T-helper 17 cell (primary cell): ENCODE measurements at regions not wholly inside any gene's neighbourhood (a gene's known extent, or its start where the extent isn't known, plus 50 kb on each side); places are given as distances from the start of the nearest gene placed in this dataset.

Experiments used
- ATAC-seq: fragments of 150-1000 bp; cut with Tn5 transposase; 2 replicates; pipeline ENCODE4 v1.10.0; 2021; ENCODE audit warnings: mild to moderate bottlenecking, moderate library complexity
- DNase-seq, 3 donors: peaks; one replicate each; pipeline versions ENCODE4 v3.0.0 to v3.0.0-alpha.2; 2020 to 2021
- H3K9me3 ChIP-seq: one replicate; pipeline ENCODE4 v1.7.0; 2013; ENCODE audit warnings: low read length, mild to moderate bottlenecking; ENCODE audit not compliant: control insufficient read depth, poor library complexity, severe bottlenecking
- H3K27ac Mint-ChIP-seq: one replicate; pipeline ENCODE4 v1.8.0; 2022; ENCODE audit warnings: mild to moderate bottlenecking, moderate library complexity, mixed read lengths
- H3K27me3 Mint-ChIP-seq: one replicate; pipeline ENCODE4 v1.8.0; 2022; ENCODE audit warnings: mixed read lengths
- H3K36me3 Mint-ChIP-seq: one replicate; pipeline ENCODE4 v1.8.0; 2022; ENCODE audit warnings: low read depth, mixed read lengths
- H3K4me1 Mint-ChIP-seq: one replicate; pipeline ENCODE4 v1.8.0; 2022; ENCODE audit warnings: mild to moderate bottlenecking, mixed read lengths
- H3K4me3 Mint-ChIP-seq: one replicate; pipeline ENCODE4 v1.8.0; 2022; ENCODE audit warnings: mild to moderate bottlenecking, moderate library complexity, mixed read lengths

DNA sequence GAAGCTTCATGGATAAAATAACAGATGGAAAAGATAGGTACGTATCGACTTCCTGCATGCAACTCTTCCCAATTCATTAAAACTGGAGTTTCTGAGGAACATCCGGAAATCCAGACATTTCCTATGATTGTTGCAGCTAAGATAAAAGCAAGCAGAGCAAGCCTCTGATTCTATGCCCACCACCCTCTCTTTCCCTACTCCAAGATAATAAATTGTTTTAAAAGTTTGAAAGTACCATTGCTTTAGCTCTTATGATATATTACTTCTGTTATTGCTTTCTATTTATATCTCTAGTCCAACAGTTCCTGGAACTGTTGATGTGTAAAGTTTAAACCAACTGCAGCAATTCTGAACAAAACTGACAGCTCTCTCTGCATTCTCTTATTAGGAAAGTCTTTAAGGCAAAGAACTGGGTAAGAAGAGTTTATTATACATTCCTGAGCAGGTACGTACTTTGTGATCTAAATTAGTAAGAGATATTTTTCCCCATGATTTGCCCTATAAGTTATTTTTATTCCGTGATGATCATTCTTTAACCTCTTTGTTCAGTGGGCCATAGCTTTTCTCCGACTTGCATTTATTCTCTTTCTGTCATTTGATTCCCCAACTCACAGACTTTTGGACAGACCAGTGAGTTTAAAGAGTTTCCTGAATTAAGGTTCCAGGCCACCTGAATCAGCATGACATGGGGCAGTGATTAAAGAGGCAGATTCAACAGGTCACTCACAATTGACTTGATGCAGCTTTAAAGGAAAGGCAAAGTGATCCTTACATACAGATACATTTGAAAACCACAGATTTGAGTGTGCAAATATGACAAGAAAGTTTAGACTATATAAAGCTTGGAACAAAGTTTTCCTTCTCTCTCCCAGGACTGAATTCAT, 94.2 kb upstream of the THRB start:
- DNase-seq, result no peak
- no peak for ATAC-seq
- Mint-ChIP-seq H3K4me3 (no peak overlapping the region), H3K27me3 (no peaks in the 10 kb centered on the region), H3K36me3 (no peaks in the 10 kb centered on the region), H3K4me1 (no peaks in the 10 kb centered on the region), H3K27ac (no peak overlapping the region)
- no peaks in the 10 kb centered on the region for H3K9me3 ChIP-seq

DNA sequence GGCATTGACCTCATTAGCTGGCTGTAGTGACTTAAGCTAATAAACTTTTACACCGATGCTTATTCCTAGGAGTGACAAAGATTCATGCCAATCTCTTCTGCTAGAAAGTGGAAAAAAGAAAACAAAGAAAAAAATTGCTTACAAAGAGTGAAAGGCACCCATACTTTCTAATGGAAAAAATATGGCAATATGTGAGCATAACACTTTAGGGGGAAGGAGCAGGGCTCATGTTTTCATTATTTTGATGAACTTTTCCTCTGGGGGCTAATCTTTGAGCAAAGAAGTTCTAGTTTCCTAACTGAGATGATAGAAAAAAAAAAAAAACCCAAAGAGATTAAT, 94.8 kb upstream of the THRB start:
- DNase-seq, result no peak
- Mint-ChIP-seq H3K4me1 (no peaks in the 10 kb centered on the region), H3K27ac (no peak overlapping the region), H3K27me3 (no peaks in the 10 kb centered on the region), H3K36me3 (no peaks in the 10 kb centered on the region), H3K4me3 (no peak overlapping the region)
- ATAC-seq, result no peak
- H3K9me3 ChIP-seq, result no peaks in the 10 kb centered on the region

DNA sequence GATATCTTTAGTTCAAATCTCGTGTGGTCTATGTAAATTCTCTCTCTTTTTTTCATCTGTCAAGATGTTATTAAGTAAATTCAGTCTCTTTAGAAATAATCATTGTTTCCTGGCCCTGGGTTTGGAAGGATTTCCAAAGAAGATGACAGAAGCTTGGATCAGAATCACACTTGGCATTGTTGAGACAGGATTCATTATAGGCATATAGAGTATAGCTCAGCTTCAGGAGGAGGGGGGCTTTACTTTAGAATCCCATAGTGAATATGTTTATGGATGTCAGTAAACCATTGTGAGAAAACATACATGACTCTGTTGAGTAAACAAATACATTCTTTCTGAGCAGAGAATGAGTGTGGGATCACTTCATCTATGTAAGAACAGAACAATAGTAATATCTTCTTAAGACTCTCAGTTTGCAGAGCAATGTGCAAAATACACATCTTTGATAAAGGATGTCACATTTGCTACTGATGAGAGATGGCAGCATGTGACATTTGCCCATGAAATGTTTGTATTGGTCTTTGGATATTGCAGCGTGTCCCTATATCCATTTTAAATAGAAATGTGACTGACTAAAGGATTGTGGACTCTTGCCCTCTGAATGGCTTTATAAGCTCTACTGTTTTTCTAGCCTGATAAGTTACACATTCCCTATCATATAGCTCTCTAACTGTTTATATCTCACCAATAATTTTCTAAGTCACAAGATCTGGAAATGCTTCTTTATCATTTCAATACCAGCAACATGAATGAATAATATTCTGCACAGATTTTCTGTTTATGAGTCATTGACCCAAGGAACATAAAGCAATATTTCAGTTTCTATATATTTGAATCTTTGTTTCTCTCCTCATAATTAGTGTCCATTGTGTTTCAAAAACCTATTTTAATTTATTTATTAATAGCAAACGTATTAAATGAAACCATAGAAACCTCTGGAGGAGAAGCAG, 95.6 kb upstream of the THRB start:
- Mint-ChIP-seq H3K4me3 (no peak overlapping the region), H3K36me3 (no peaks in the 10 kb centered on the region), H3K27me3 (no peaks in the 10 kb centered on the region), H3K27ac (no peak overlapping the region), H3K4me1 (no peaks in the 10 kb centered on the region)
- H3K9me3 ChIP-seq, result no peaks in the 10 kb centered on the region
- DNase-seq (no peak), ATAC-seq (no peak)

DNA sequence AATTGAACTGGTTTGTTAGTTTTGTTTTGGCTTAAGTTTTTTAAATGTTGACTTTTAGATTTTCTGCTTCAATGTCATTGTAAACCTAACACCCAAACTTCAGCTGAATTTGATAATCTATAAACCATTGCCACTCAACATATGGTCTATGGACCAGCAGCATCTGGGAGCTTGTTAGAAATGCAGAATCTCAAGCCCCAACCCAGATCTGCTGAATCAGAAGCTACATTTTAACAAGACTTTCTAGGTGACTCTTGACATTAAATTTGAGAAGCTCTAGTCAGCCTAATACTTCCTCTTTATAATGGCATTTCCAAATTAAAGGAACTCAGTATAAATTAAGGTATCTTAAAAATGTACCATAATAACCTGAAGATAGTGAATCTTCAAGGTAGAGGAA, 96.5 kb upstream of the THRB start:
- DNase-seq (no peak), ATAC-seq (no peak)
- Mint-ChIP-seq H3K36me3 (no peaks in the 10 kb centered on the region), H3K4me3 (no peak overlapping the region), H3K27ac (no peak overlapping the region), H3K27me3 (no peaks in the 10 kb centered on the region), H3K4me1 (no peaks in the 10 kb centered on the region)
- no peaks in the 10 kb centered on the region for H3K9me3 ChIP-seq

DNA sequence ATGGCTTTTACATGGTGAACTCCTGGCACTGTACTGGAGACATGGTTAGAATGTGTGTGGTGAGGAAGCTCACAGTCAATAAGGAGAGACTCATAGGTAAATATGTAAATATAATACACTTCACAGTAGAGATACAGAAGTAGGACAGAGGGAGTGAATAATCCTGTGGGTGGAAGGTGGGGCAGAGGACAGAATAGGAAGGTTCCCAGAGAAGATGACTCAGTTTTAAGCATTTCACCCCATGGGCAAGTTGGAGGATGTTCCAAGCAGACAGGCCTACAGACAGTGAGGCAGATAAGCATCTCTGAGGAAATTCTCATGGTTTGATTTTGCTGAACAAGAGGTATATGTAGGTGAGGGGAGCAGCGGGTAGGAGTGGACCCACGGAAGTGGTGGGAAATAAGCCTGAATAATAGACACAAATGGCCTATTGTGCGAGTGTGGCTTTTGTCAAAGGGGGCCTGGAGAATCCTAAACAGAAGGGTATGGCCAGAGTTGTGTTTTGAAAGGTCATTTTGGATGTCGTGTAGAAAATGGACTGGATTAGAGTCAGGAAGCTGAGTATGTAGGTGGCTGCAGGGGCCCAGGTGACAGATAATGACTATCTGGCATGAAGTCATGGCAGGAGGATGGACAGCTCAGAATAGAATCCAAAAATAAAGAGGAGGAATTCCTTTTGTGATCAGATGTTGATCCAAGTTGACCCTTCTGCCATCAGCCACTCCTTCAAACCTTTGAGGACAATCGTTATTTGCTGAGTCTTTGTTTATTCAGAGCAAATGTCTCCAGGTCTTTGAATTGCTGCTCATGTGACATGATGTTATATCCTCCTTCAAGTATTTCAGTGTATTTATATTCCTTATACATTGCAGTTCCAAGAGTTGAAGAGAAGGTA, 97.3 kb upstream of the THRB start:
- Mint-ChIP-seq H3K4me1 (no peaks in the 10 kb centered on the region), H3K27ac (no peak overlapping the region), H3K4me3 (no peak overlapping the region), H3K27me3 (no peaks in the 10 kb centered on the region), H3K36me3 (no peaks in the 10 kb centered on the region)
- DNase-seq (no peak), ATAC-seq (no peak)
- H3K9me3 ChIP-seq, result no peaks in the 10 kb centered on the region

DNA sequence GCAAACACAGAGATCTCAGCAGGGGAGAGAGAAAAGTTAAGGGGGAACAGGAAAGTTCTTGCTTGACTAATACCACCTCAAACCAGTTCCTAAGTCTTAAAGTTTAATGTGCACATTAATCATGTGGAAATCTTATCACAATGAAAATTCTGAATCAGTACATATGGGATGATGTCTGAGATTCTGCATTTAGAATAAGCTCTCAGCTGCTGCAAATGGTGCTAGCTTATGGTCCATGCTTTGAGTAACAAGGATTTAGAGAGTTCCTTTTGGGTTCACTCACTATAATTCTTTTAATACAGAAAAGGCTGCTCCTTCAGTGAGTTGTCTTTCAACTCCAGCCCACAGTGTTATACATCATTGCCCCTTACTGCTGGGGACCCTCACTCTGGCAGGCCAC, 99.5 kb upstream of the THRB start:
- Mint-ChIP-seq H3K36me3 (no peaks in the 10 kb centered on the region), H3K27me3 (no peaks in the 10 kb centered on the region), H3K27ac (no peak overlapping the region), H3K4me1 (no peaks in the 10 kb centered on the region), H3K4me3 (no peak overlapping the region)
- ATAC-seq, result no peak
- DNase-seq, result no peak
- H3K9me3 ChIP-seq, result no peaks in the 10 kb centered on the region

DNA sequence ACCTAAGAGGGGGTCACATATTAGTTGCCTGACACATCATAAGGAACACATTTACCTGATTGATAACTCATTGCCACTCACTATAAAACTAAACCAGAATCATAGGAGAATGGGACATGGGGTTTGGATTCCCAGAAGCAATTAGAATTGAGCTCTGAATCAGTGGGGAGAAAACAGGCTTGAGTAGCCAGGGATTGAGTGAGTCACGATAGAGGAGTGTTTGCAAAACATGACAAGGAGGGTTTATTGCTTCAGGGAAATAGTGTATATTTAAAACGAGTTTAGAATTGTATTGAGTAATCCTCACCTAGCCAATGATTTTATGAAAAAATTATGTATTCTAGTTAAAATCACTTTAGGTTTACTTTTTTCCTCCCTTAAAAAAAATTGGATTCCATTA, 101.1 kb upstream of the THRB start:
- H3K27me3 Mint-ChIP-seq, result no peaks in the 10 kb centered on the region
- no peak overlapping the region for H3K27ac Mint-ChIP-seq
- H3K36me3 Mint-ChIP-seq, result no peaks in the 10 kb centered on the region
- H3K4me3 Mint-ChIP-seq, result no peak overlapping the region
- no peaks in the 10 kb centered on the region for H3K9me3 ChIP-seq
- ATAC-seq, result no peak
- no peaks in the 10 kb centered on the region for H3K4me1 Mint-ChIP-seq
- no peak for DNase-seq

DNA sequence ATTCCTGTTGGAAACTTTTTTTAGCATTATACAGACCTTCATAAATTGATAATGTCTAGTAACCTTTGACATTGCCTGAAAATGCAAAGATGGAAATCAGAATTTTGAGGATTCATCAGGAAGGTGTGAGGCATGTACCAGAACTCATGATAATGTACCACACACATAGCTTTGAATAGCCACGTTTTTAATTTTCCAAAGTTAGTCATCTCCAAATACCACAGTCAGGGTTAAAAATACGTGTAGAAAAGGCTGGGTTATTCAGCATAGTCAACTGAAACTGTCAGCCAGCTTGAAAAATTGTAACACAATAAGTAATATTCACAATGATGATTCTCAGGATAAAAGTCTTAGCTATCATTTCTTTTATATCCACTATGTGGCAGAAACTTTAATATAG, 102.0 kb upstream of the THRB start:
- Mint-ChIP-seq H3K36me3 (no peaks in the 10 kb centered on the region), H3K27ac (no peak overlapping the region), H3K4me1 (no peaks in the 10 kb centered on the region), H3K4me3 (no peak overlapping the region), H3K27me3 (no peaks in the 10 kb centered on the region)
- no peaks in the 10 kb centered on the region for H3K9me3 ChIP-seq
- DNase-seq, result no peak
- ATAC-seq, result no peak

DNA sequence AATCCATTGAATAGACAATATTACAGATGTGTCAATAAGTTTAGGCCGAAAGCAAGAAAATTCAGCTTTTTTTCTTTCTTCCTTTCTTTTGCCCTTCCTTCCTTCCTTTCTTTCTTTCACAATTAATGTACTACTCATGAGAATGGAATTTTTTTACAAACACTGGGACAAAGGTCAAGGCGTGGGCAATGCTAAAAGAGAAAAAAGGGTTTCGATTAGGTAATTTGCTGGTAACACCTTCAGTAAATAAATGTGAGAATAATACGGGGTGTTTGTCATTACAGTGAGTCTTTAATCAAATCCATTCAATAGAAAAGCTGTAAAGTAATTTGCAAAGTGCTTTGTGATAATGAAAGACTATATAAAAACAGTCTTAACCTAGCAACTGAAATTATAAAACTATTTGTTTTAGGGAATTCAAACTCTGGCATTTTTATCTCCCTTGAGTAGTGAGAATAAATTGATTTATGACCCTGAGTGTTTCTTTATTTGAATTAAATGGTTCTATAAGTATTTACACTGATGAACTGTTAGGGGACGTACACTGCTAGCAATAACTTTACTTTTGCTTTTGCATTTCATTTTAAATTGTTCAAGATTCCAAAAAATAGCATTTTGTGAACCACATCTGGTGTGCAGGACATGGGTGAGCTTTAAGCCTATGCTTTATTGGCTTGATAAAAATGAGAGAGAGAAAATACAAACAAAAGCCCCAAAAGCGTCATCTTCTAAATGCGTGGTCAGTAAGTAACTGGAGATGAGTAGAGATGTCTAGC, 104.2 kb upstream of the THRB start:
- Mint-ChIP-seq H3K36me3 (no peaks in the 10 kb centered on the region), H3K4me1 (no peaks in the 10 kb centered on the region), H3K27ac (no peak overlapping the region), H3K27me3 (no peaks in the 10 kb centered on the region), H3K4me3 (no peak overlapping the region)
- H3K9me3 ChIP-seq, result no peaks in the 10 kb centered on the region
- no peak for ATAC-seq
- no peak for DNase-seq

DNA sequence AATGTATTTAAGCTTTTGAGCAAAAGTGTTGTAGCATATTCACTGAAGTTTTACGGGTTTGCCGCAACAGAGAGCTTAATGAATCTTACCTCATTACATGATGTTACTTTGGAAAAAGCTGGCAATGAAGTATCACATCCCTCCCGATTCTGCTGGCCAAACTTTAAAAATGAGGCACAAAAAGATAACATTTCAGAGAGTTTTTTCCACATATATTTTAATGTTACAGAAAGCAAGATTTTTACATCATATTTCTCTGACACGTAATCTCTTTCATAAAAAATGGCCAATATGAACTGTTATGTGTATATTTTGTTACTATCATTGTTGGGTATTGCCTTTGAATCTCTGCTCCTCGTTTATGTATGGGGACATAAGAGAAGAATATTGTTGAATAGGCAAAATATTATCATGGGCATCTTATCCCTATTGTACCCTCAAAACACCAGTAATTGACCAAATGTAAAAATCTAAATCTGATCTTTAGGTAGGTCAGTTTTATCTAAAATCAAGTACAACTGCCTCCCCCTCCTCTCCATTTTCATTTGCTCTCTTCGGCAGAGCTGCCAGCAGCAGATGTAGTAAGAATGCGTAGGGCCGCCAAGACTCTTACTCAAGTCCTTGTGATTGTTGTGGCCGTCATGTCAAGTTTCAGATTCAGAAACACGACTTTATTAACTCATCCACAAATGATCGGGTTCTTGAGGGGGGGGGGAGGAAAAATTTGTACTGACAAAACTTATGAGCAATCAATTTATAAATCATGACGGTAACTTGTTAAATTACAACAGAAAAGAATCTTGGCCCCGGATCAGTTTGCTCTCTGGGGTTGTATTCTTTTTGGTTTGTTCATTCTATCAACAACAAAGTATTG, 106.7 kb upstream of the THRB start:
- no peak overlapping the region for H3K27ac Mint-ChIP-seq
- no peak overlapping the region for H3K4me3 Mint-ChIP-seq
- H3K4me1 Mint-ChIP-seq, result no peaks in the 10 kb centered on the region
- no peaks in the 10 kb centered on the region for H3K9me3 ChIP-seq
- H3K27me3 Mint-ChIP-seq, result no peaks in the 10 kb centered on the region
- DNase-seq (no peak), ATAC-seq (no peak)
- H3K36me3 Mint-ChIP-seq, result no peaks in the 10 kb centered on the region

DNA sequence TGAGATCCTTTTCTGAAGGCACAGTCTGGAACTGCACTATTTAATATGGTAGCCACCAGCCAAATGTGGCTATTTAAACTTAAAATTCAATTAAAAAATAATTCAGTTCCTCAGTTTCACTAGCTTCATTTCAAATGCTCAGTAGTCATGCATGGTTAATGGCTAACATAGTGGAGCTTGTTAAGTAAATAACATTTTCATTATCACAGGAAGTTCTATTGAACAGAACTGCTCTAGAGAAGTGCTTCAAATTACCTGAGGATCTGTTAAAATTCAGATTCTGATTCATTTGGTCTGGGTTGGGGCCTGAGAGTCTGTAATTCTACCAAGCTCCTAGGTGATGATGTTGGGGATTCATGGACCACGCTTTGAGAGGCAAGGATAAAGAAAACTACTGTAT, 109.6 kb upstream of the THRB start:
- H3K4me1 Mint-ChIP-seq, result no peaks in the 10 kb centered on the region
- no peak for DNase-seq
- no peak overlapping the region for H3K27ac Mint-ChIP-seq
- ATAC-seq, result no peak
- H3K36me3 Mint-ChIP-seq, result no peaks in the 10 kb centered on the region
- H3K4me3 Mint-ChIP-seq, result no peak overlapping the region
- no peaks in the 10 kb centered on the region for H3K9me3 ChIP-seq
- H3K27me3 Mint-ChIP-seq, result no peaks in the 10 kb centered on the region

DNA sequence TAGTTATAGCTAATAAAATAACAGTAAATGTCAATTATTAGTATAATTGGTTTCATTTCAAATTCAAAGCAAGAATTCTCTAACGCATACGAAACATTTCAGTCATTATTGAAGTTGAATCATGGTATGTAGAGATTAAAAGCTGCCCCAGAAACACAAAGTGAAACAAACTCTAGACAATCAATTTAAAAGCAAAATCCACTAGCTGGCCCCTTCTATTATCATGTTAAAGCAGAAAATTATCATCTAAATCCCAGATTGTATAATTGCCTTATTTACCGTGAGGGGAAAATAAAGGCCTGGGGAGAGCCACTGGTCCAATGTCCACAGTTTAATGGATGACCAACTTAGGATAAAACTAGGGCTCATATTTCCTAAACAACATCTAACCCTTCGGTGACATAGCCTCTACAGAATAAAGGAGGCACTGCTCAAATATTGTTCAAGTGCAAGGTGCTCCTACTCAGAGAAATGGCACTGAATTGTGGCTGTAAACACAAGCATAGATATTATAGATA, 110.9 kb upstream of the THRB start:
- no peaks in the 10 kb centered on the region for H3K4me1 Mint-ChIP-seq
- H3K4me3 Mint-ChIP-seq, result no peak overlapping the region

More for the DNA sequence above, 110.9 kb upstream of the THRB start:
- DNase-seq, result no peak
- H3K9me3 ChIP-seq, result no peaks in the 10 kb centered on the region
- Mint-ChIP-seq H3K27ac (no peak overlapping the region), H3K27me3 (no peaks in the 10 kb centered on the region), H3K36me3 (no peaks in the 10 kb centered on the region)
- no peak for ATAC-seq
